GM18861 (cell line): ENCODE measurements at regions not wholly inside any gene's neighbourhood (a gene's known extent, or its start where the extent isn't known, plus 50 kb on each side); places are given as distances from the start of the nearest gene placed in this dataset.

Experiments used
- ATAC-seq: cut with Tn5 transposase; IDR thresholded peaks from one replicate; pipeline ENCODE4 v1.9.1; 2021; ENCODE audit not compliant: unreplicated experiment

DNA sequence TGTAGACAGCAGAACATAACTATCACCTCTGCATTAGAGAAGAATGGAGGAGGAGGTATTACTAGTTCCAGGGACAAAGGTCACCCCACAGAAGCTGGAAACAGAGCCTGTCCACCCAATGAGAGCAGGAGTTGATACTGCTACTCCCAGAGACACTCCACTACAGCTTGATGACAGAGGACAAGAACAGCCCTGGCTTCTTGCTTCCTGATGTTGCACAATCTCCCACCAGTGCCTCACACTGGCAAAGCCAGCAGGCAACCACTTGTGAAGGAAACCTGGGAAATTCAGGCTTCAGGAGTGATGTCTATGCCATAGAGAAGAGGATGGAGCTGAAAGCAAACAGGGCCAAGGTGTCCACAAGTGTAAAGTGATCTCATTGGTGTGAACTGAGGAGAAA is 78.0 kb upstream of the POU1F1 start:
- ATAC-seq: no peak

DNA sequence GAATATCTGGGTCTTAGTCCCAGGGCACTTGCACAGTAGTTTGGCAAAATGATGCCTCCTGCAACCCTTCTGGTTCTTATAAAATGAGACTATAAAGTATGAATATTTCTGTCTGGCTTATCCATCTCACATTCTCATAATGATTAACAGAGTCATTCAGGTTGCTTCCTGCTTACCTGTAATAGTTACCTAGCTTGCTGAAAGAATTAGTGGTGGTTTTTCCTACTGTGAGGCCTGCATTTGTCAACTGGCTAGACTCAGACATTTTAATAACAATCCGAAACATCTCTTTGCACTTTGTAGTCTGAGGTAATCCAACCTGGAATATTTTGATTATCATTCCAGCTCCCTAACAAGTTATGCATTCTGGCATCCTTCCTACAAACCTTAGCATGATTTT is 75.6 kb upstream of the POU1F1 start:
- ATAC-seq: no peak

- peak; percentile 100 for ATAC-seq
Measured at GRCh38 chr3:87350367-87351199, 74.2 kb upstream of the POU1F1 start.

GRCh38 chr3:87349833-87350232 is 73.4 kb upstream of the POU1F1 start:
- ATAC-seq: no peak

DNA sequence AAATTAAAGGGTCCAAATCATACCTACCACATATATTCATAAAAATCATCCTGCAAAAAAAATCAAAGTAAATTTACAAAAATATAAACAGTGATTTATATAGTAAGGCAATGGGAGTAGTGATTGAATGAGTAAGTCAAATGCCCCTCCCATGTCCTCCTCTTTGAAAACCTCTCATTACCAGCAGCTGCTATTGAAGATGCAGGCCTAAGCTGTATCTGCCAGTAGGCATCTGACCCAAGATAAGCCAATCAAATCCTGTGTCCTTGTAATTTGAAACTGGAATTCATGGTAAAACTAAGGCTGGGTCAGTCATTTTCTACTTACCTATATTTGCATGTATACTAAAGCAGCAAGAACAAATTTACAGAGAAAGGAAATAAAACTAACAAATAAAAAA is 60.4 kb upstream of the POU1F1 start:
- no peak for ATAC-seq

DNA sequence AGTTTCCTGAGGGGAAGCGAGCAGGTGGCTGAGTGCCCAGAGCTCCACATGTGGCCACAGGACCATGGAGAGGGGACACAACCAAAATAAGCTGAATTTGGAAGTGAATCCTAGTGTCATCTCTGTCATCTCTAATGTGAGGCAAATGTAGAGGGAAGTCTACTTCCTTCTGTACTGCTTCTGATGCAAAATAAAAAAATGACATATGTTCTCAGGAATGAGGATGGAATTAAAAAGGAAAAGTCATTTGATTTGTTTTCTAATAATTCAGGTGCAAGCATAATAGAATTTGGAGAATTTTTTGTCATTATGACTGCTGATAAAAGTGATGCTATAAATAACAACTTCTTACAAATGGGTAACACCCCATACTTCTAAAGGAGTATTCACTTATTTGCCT is 59.5 kb upstream of the POU1F1 start:
- ATAC-seq: no peak

DNA sequence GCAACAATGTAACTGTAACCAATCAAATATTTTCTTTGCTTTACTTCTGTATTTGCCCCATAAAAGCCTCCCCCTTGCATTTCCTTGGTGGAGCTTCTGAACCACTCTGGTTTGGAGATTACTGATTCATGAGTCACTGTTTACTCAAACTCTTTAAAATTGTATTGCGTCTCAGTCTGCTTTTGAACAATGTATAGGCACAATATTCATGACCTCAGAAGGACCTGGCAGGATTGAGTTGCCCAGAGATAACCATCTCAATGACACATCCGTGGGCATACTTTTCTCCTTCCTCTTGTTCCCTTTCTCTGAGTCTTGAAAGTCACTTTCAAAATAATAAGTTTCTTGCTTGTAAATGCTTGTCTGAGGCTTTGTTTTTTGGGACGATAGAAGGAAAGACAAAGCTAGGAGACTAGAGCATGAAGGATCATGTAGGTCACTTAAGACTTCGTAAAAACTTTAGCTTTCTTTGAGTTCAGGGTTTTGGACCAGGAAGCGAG is 57.1 kb upstream of the POU1F1 start:
- ATAC-seq: peak; percentile 65

- no peak for ATAC-seq
Measured at GRCh38 chr3:87332789-87333188, 56.4 kb upstream of the POU1F1 start.

GRCh38 chr3:87329065-87329464 is 52.7 kb upstream of the POU1F1 start:
- no peak for ATAC-seq
